ENCODE measurements at regions not wholly inside any gene's neighbourhood (a gene's known extent, or its start where the extent isn't known, plus 50 kb on each side); places are given as distances from the start of the nearest gene placed in this dataset.
"Not testable (repeated sequence)": the region's sequence is repeated elsewhere in the genome, so short reads cannot be mapped to it uniquely, and the experiment has no call there.

DNA sequence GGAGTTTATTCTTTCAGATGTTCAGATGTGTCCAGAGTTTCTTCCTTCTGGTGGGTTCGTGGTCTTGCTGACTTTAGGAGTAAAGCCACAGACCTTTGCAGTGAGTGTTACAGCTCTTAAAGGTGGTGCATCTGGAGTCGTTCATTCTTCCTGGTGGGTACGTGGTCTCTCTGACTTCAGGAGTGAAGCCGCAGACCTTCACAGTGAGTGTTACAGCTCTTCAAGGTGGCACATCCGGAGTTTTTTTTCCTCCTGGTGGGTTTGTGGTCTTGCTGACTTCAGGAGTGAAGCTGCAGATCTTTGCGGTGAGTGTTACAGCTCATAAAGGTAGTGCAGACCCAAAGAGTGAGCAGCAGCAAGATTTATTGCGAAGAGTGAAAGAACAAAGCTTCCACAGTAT lies 1263.2 kb downstream of the REEP3 start:
- not testable (repeated sequence) for DNase-seq

- no peak for DNase-seq
Measured at GRCh38 chr10:64785816-64786215, 1264.6 kb downstream of the REEP3 start.

DNA sequence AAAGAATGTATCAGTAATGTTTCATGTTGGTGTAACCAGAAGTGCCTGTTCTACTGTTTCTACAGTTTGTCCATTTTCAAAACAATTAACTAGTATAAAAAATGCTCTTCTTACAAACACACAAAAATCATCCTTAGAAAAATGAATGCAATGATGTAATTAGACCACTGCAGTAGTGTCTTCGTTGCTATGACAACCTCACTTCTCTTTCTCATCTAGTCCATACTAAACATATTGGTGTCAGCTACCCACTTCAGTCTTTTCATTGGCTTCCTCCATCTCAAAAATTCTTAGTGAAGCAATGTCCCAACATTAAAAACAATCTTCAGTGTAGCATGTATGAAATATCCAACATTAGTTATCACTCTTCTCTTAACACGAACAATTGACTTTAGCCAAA lies 1265.8 kb downstream of the REEP3 start:
- no peak for DNase-seq

DNA sequence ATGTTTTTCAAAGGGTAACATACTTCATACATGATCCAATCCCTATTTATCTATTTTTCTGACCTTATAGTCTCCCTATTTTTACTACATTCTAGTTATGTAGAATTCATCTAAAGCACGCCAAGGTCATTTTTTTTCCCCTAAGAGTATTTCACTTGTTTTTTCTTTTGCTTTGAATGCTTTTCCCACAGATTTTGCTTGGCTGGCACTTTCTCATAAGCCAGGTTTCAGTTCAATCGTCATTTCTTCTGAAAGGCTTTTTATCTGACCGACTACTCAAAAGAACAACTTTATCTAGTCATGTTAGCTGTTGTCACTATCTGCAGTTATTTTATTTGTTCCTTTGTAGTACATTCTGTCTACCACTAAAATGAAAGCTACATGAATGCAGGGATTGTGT lies 1274.6 kb downstream of the REEP3 start:
- DNase-seq = no peak

DNA sequence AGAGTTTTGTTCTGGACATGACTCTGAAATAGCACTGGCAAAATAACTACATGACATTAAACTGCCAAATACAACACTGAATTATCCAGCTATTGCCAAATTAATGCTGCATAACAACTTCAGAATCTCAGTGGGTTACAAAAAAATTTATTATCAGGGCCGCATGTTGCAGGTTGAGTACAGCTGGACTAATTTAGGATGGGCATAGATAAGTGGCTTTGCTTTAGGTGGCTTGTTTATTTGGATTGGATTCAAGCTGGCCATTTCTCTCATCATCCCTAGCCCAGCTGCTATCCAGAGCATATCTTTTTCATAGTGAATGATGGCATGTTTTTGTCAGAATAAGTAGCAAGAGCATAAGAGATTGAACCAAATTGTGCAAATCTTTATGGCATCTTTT lies 1277.1 kb downstream of the REEP3 start:
- peak; percentile 60 for DNase-seq

- not testable (repeated sequence) for DNase-seq
Measured at GRCh38 chr10:64808233-64808632, 1287.0 kb downstream of the REEP3 start.

GRCh38 chr10:64810046-64810445 lies 1288.8 kb downstream of the REEP3 start:
- DNase-seq = not testable (repeated sequence)

DNA sequence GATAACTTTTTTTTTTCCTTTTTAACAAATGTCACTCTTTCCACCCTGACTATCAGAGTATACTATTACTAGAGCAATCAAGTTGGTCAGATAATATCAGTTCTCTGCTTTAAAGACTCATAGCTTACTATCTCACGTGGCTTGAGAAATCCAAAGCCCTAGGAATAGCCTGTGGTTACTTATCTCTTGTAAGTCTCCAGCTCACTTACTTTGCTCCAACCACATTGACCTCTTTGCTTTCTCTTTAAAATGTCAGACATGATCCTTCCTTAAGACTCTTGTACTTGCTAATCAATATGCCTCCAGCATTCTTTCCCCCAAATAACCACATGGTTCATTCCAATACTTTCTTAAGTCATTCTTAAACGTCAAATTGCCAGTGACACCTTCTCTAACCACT lies 1292.2 kb downstream of the REEP3 start:
- no peak for DNase-seq

- peak; percentile 41 for DNase-seq
Measured at GRCh38 chr10:64814201-64814600, 1293.0 kb downstream of the REEP3 start.

GRCh38 chr10:64829888-64830412 lies 1308.7 kb downstream of the REEP3 start:
- no peak for DNase-seq

GRCh38 chr10:64830869-64831268 lies 1309.7 kb downstream of the REEP3 start:
- DNase-seq = no peak

GRCh38 chr10:64840341-64840740 lies 1319.1 kb downstream of the REEP3 start:
- DNase-seq = no peak

DNA sequence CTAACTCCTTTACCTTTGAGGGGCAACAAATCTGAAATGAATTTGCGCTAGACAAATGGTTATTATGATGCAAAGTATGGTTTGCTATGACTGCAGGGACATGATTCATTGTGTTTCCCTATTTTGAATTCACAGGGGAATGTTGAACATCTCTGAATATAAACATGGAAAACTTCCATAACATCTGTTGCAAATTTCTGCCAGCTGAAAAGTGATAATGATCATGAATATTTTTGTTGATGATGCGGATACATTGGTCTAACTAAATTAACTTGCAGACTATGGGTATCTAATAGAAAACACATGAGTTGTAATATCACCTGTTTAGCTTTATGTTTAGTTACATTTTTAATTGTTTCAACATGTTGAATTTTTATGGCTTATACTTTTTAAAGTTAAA lies 1325.5 kb downstream of the REEP3 start:
- DNase-seq = no peak

DNA sequence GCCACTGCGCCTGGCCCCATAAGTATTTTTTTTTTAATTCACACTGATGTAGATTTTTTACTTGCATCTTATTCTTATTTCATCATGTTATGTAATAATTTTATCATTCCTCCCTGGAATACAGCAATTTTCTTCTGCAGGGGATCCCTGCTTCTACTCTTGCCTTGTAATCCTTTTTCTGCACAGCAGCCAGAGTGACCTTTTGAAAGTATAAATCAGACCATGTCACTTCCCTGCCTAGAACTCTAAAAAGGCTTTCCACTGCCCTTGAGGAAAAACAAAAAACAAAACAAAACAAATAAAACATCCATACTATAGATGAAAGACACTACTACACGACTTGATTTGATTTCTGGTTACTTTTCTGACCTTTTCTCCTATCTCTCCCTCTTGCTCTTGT lies 1334.7 kb downstream of the REEP3 start:
- no peak for DNase-seq

GRCh38 chr10:64859911-64860310 lies 1338.7 kb downstream of the REEP3 start:
- DNase-seq = no peak

- no peak for DNase-seq
Measured at GRCh38 chr10:64863836-64864235, 1342.6 kb downstream of the REEP3 start.

GRCh38 chr10:64867501-64867962 lies 1346.3 kb downstream of the REEP3 start:
- DNase-seq = no peak

GRCh38 chr10:64873088-64873487 lies 1351.9 kb downstream of the REEP3 start:
- no peak for DNase-seq

- DNase-seq = no peak
Measured at GRCh38 chr10:64873959-64874358, 1352.8 kb downstream of the REEP3 start.

- DNase-seq = no peak
Measured at GRCh38 chr10:64880546-64880945, 1359.3 kb downstream of the REEP3 start.

DNA sequence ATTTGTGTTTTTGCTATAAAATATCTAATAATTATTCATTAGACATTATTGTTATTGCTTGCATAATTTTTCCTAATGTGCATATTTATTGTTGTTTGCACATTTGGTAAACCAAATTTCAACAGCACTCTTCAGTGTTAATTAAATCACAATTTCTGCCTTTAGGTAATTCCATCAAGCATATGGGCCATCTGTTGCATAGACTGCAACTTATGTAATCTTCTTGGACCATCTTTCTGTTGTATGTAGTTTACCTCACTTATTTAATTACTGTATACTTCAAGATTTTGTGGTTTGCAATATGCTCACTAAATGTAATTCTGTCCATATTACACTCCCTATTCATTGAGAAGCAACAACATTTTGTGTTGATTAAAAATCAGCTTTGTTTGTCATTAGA lies 1360.1 kb downstream of the REEP3 start:
- peak; percentile 64 for DNase-seq

DNA sequence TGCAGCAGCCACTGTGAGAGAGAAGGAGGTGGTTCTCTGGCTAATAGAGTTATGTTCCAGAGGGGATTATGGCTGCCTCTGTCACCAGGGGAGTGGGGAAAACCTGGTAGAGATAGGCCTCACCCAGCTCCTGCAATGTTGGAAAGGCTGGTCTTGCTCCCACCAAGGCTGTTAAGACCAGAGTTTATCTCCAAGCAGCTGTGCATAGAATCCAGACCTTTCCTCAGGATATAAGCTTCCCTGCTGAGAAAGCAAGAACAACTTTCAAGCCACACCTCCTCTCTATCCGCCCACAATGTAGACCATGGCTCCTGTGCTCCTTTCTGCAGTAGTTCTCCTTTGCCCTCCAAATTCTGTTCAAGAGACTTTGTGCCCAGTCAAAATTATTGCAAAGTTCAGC lies 1375.4 kb downstream of the REEP3 start:
- DNase-seq = no peak

DNA sequence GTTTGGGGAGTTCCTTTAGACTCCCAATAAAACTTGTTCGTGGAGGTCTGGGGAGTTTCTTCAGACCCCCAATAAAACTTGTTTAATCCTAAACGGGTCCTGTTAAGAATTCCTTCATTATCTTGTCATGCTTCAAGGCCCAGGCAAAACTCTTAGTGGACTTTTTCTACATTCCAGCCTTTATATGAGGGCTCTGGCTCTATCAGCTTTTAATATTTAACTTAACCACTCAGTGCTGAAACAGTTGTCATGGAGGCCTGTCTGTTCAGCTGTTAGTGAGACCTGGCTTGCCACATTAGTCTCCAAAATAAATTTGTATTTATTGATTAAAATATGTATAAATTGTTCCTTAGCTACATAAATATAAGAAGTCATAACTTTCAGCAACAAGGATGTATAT lies 1385.1 kb downstream of the REEP3 start:
- not testable (repeated sequence) for DNase-seq

GRCh38 chr10:64924306-64924705 lies 1403.1 kb downstream of the REEP3 start:
- DNase-seq = not testable (repeated sequence)

- DNase-seq = no peak
Measured at GRCh38 chr10:64952042-64952441, 1430.8 kb downstream of the REEP3 start.

- DNase-seq = no peak
Measured at GRCh38 chr10:64956441-64956840, 1435.2 kb downstream of the REEP3 start.

Measured in NCI-H82 (cell line).